Glomerular visceral epithelial cell (primary cell): ENCODE measurements at regions not wholly inside any gene's neighbourhood (a gene's known extent, or its start where the extent isn't known, plus 50 kb on each side); places are given as distances from the start of the nearest gene placed in this dataset.

Experiments
- DNase-seq: peaks from one replicate; pipeline ENCODE4 v3.0.0-alpha.2; 2016; ENCODE audit errors: extremely low spot score

DNA sequence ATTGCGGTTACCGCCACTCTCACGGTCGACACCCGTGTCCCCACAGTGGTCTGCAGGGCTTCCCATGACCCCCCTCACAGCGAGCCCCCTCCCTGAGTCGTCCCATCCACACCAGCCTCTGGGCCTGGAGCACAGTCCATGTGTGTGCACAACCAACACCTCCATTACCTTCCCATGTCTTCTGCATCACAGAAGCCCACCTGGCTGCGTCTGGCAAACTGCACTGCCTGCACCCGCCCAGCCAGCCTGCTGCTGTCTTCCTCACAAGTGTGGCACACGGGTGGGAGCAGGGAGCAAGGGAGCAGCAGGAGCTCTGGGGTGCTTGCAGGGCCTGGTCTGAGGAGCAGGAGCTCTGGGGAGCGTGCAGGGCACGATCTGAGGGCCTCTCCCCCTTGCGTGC, 415.3 kb upstream of the IRX4 start:
- no peak for DNase-seq

DNA sequence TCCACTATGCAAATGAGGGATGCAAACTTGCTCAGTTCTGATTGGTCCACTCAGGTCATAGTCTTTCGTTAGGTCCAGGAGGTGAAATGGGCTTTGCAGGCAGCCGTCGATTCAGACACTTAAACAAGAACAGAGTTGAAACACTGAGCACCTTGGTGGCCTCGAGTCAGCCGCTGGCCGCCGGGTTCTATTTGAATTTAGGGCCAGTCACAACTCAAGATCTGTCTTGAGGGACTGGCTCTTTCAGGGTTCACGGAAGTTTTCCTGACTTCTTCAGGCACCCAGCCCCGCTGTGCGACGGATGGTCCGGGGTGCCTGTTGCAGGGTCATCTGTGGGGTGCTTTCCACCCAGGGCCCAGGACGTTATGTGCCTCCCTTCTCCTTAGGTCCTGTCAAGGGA, 412.8 kb upstream of the IRX4 start:
- DNase-seq, result no peak

DNA sequence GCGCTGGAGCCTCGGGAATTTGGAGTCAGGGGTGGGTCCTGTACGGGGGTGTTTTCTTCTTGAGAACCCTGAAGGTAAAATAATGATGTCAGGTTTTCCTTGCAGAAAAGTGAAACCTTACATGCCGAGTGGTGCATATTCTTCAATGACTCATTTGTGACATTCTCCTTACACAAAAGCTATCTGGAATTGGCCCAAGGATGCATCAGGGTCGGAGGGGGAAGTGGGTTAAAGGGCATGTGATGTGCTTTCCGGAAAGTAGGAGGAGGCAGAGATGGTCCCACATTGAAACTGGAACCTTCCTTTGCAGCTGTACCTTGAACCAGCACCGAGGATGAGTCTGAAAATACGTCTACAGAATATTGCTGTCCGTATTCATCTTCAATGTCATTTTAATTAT, 411.2 kb upstream of the IRX4 start:
- no peak for DNase-seq

DNA sequence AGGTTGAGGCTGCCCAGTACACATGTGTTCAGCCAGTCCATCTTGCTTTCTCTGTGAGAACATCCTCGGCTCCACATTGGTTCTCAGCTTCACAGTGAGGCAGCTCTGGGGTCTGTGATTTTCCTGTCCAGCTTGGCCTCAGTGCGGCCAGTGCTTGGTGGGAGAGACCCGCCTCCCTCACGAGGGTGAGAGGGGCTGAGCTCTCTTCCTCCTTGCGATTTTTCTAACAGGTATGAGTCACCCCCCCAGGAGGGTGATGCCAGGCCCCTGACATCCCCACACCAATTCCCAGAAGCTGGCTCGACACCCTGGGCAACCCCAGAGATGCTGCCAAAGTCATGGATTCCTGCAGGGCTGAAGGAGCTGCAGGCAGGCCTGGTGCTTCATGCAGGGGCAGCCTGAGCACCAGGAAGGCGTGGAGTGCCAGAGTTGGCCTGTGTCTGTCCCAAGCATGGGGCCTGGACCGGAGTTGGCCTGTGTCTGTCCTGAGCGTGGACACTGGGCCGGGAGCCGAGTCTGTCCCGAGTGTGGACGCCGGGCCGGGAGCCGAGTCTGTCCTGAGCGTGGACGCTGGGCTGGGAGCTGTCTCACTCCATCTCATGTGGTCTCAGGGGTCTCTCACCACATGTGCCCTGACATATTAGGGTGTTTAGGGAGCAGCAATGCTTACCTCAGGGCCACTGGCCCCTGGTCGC, 408.6 kb upstream of the IRX4 start:
- DNase-seq, result no peak

DNA sequence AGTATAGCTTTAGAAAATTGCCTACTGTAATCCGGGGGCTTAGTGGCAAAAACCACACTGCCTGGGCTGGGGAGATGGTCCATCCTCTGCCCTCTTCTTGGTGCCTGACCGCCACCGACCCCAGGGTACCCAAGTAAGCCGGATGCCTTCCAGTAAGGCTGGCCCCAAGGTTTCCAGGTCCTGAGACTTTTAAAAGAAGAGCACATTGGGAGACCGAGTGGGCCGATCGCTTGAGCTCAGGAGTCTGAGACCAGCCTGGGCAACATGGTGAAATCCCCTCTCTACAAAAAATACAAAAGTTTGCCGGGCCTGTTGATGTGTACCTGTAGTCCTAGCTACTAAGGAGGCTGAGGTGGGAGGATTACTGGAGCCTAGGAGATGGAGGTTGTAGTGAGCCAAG, 406.7 kb upstream of the IRX4 start:
- DNase-seq, result no peak

DNA sequence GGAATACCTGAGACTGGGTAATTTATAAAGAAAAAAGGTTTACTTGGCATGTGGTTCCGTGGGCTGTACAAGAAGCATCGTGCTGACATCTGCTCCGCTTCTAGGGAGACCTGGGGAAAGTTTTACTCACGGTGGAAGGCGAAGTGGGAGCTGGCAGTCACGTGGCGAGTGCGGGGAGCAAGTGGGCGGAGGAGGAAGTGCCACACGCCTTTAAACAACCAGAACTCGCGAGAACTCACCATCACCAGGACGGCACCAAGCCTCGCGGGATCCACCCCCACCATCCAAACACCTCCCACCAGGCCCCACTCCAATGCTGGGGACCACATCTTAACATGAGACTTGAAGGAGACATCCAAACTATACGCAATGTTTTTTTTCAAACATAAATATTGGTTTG, 406.2 kb upstream of the IRX4 start:
- no peak for DNase-seq

DNA sequence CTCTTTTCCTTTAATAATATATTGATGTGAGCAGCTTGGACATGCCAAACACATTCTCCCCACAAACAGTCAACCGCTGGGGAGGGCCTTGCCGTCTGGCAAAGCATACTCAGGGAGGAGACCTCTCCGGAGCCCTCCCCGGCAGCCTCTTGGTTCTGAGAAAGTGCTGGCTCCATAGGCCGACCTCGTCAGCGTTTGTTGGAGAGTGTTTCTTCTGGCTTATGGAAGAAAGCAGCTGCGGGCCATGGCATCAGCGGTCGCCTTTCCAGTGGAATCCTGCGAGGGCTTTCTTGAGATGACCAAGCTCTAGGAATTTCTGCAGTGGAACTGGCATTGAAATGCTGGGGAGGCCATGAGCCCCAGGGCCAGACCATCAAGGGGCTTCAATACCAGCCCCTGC, 405.7 kb upstream of the IRX4 start:
- DNase-seq, result no peak

DNA sequence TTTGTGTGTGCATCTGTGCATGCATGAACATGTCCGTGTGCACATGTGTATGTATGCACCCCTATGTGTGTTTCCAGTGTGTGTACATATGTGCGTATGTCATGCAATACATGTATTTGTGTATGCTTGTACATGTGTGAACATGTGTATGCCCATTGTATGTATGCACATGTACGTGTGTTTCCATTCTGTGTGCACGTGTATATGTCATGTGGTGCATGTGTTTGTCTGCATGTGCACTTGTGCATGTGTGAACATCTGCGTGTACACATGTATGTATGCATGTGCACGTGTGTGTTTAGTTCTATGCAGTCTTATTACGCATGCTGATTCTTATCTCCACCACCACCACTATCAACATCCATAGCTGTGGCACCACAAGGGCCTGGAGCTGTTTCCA, 403.5 kb upstream of the IRX4 start:
- no peak for DNase-seq

DNA sequence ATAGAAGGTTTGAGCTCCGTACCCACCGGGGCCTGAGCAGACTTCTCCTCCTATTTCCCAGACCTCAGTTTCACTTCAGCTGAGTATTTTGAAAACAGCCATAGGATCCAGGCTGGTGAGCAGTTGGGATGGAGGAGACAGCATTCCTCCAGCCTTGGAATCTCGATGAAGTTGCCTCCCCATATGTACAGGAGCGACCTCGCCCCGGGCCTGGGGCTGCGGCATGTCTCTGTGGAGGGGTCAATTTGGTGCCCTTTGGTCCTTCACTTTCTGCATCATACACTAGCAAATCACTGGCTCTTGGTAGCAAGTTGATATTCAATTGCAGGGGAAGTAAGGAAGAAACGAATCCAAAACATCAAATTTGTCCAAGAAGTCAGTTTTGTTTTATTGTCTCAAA, 402.0 kb upstream of the IRX4 start:
- DNase-seq, result no peak

DNA sequence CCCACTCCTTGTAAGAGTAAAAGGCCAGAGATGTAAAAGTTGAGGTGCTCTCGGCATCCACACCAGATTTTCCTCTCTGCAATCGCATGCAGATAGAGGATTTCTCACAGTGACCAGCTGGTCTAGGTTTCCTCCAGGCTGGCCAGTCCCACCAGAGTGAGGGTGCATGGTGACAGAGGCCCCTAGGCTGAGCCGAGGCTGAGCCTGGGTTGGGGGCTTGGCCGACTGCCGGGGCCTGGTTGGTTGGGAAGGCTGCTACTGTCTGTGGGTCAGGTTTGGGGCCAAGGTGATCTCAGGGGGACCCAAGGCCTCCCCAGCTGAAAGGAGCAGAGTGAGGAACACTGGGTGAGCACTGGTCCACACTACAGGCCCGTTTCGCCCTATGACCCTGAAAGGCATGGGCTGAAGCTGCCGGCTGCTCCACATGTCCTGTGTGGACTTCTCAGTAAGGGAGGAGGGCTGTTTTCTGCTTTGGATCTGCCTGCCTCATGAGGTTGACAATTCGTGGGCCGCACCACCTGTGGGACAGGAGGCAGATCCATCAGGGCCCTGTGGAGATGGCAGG, 400.8 kb upstream of the IRX4 start:
- no peak for DNase-seq

DNA sequence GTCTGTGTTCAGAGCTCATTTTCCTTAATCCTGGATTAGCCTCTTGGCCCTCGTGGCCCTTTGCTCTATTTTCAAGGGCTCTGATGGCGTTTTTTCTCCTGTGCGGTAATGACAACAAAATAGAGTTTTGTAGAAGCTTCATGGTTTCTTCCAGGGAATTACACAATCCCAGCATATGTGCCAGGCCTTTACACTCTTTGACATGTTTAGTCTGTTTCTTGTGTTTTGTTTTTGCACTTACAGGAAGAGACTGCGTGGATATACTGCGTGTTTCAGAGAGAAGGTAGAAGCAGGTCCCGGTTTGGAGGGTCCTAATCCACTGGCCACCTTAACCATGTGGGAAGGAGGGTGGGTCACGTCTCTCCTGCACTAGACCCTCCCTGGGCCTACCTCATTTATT, 400.2 kb upstream of the IRX4 start:
- no peak for DNase-seq

DNA sequence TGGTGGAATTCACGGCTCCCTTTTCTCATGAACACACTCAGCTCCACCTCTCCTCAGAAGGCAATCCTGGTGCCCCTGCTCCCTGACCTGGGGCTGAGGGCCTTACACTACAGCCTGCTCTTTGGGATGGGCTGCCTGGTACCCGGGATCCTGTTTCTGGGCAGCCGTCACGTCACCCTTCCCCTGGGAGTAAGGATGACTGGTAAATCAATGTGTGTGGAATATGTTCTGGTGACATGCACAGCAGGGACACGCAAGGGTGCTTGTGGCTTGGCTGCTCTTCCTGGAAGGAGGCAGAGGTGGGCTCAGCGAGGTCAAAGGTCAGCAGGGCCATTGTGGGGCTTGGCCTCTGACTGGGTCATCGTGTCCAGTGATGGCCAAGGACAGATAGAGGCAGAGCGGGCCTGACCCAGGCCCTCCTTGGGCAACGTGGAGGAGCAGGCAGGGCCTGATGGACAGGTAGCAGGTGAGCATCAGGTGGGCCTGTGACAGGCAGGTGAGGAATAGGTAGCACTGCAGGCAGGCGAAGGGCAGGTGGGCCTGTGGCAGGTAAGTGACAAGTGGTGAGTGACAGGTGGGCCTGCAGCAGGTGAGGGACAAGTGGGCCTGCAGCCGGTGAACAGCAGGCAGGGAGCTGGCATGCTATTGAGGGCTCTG, 399.4 kb upstream of the IRX4 start:
- DNase-seq, result no peak

DNA sequence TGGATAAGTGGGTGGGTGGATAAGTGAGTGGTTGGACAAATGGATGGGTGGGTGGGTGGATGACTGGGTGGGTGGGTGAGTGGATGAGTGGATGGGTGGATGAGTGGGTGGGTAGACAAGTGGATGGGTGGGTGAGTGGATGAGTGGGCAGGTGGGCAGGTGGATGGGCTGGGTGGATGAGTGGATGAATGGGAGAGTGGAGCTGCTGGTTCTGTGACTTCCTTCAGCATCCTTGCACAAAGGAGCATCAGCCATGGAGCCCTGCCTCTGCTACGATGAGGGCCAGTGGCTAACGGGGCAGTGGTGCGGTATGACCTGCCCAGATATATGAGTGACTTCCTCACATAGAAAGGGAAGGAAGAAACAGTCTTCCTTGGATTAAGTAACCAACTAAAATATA, 398.7 kb upstream of the IRX4 start:
- DNase-seq, result no peak

DNA sequence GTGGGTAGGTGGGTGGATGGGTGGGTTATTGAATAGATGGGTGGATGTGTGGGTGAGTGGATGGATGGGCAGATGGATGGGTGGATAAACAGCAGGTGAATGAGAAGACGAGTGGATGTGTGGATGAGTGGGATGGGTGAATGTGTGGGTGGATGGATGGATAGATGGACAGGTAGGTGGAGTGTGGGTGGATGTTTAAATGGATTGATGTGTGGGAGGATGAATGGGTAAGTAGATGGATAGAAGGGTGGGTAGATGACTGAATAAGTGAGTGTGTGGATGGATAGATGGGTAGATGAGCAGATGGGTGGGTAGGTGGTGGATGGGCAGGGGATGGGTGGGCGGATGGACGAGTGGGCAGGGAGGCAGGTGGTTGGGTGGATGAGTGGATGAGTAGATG, 397.6 kb upstream of the IRX4 start:
- DNase-seq, result no peak

DNA sequence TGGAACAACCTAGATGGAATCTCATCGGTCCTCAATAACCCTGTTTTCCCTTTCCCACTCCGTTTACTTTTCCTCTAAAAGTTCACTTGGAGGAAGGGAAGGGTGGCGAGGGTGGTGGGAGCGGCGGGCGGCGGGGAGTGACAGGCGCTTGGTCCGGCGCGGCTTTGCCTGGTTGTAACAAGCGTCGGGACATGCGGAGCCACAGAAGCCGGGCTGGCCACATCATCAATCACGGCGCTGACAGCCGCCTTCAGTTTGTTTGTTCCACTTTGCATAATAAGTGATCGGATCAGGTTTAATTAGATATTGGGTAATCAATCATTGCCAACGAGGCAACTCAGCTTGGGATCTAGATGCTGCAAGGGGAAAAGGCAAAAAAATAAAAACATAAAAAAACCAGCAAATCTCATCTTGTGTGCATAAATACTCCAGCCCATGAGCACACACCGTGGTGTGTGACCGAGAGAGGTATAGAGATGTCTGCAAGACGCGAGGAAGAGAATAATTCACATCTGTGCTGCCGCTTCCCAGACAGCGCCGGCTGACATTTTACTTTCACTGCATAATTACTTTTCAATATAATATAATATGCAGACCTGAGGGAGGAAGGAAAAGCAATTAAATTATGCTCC, 396.2 kb upstream of the IRX4 start:
- DNase-seq, result no peak

DNA sequence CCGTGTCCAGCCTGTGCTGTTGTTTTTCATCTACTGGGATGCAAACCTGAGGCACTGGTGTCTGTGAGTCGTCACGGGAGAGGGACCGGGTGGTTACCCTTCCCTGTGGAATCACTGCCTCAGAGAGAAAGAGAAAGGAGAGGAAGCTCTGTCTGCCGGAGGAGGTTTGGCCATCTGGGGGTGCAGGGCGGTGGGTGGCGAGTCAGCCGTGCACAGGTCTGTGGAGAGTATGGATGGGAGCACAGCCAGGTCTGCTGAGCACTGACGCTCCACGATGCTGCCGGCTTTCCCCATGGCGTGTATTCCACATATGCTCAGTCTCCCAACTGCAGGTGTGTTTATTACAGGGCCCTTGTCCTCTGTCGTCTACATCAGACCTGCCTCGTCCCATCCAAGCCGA, 395.2 kb upstream of the IRX4 start:
- DNase-seq, result no peak

DNA sequence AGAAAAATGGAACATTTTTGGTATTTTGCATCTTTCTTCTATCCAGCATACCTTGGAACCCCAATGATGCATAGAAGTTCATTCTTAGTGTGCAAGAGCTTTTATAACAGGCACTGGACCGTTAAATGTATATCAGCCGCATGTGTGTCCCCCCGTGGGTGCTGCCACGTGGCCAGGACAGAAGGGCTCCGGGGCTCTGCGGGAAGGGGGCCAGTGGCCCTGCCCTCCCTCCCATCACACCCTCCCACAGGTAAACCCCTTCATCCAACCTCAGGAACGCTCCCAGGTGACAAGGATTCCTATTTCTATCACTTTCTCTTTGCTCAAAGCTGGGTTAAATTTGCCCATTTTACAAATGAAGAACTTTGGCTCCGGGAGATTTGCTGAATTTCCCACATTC, 393.4 kb upstream of the IRX4 start:
- no peak for DNase-seq

DNA sequence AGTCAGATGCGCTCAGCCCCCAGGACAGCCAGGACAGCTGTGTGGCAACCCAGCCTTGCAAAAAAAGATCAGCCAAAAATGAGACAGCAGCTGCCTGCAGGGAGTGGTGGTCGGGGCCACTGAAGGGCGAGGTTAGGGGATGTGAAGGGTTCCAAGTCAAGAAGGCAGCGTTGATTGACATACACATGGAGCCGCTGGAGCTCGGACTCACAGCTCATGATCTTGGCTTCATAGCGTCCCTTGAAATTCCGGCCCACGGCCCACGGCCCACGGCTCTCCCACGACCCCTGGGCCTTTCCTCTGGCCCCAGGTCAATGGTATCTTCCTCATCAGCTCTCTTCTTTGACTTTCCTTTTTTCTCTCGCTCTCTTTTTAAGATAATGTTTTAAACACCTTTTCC, 390.0 kb upstream of the IRX4 start:
- no peak for DNase-seq

DNA sequence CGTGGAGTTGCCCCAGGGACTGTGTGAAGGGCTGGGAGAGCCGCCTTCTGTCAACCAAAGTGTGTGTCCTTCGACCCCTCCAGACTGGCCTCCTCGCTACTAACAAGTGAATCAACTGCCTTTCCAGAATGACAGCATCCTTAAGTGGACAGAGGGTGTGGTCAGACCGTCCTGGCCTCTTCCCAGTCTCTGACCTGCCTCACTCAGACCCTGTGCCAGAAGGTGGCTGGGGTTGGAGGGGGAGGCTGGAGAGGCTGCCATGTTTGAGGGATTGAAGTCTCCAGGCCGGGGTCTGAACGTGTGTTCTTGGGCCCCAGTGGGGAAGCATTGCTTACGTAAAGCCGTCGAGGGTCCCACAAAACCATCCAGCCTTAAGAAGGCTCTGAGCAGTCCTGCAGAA, 389.3 kb upstream of the IRX4 start:
- no peak for DNase-seq

DNA sequence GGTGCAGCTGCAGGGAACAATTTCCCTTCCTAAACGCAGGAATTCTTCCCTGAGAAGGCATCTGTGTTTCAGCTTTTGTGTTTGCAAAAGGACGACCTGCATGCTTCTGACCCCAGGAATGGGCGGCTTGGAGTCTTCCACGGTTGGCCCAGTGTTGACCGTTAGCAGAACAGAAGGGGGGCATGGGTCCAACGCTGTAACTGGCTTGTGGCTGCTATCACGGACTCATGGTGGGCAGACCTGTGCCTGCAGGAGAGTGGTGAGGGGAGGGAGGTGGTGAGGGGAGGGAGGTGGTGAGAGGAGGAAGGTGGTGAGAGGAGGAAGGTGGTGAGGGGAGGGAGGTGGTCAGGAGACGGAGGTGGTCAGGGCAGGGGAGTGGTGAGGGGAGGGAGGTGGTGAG, 388.6 kb upstream of the IRX4 start:
- DNase-seq, result no peak

DNA sequence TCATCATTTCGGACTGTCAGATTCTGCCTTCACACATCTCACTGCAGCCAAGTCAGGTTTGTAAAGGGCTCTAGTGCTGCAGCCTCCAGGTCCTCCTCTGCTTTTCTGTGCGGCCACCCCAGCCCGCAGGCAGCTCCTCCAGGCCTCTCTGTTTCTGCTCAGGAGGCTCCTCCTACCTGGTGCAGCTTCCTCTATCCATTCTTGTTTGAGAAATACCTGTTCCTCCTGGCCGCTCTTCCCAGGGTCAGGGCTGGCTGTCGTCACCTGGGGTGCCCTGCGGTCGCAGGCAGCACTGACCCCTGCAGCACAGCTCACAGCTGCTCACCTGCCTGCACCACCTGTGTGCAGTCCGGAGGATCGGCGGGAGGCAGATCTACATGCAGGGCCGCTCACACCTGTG, 387.7 kb upstream of the IRX4 start:
- DNase-seq, result no peak

DNA sequence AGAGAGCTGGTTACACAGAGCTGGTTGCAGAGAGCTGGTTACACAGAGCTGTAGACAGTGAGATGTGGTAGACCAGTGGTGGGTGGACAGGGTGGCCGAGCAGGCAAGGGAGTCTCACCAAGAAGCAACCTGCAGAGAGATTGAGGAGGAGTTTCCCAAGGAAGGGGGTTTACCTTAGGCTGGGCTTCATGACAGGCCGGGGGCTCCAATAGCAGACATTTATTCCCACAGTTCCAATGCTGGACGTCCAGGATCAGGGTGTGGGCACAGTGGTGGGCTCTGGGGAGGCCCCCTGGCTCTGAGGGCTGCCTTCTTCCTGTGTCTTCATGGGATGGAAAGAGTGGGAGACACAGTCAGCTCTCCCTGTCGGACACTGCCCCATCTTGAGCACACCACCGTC, 386.9 kb upstream of the IRX4 start:
- DNase-seq, result no peak

DNA sequence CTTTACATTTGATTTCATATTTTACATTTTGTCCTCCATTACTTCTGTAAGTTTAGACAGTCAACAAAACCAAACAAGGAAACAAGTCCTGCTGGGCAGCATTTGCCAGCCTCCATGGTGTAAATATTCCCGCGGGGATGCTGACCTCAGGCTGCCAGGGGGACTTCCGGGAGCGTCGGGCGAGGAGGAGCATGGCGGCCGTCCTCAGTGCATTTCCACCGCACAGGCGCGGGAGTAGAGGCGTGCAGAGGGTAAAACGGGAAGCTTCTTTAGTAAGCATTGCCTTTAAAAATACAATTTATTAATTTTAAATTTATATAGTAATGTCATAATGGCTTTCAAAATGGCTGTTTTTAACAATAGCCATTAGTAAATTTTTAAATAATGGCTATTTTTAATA, 385.3 kb upstream of the IRX4 start:
- DNase-seq, result no peak
